GM10266 (cell line): ENCODE measurements at regions not wholly inside any gene's neighbourhood (a gene's known extent, or its start where the extent isn't known, plus 50 kb on each side); places are given as distances from the start of the nearest gene placed in this dataset.
"Not testable (repeated sequence)": the region's sequence is repeated elsewhere in the genome, so short reads cannot be mapped to it uniquely, and the experiment has no call there.

ENCODE experiments used
- DNase-seq: peaks from one replicate; pipeline ENCODE4 v3.0.0; 2012; ENCODE audit errors: extremely low spot score
- CTCF ChIP-seq: IDR thresholded peaks from 2 replicates; pipeline ENCODE4 v1.5.1; 2012; ENCODE audit warnings: mild to moderate bottlenecking, low read depth; ENCODE audit not compliant: control insufficient read depth, insufficient read depth; ENCODE audit errors: missing control alignments

- DNase-seq, result not testable (repeated sequence)
Measured at GRCh38 chr21:9695759-9696158, 825.6 kb upstream of the TPTE start.

GRCh38 chr21:9697751-9698150 is 823.6 kb upstream of the TPTE start:
- not testable (repeated sequence) for DNase-seq

- not testable (repeated sequence) for DNase-seq
Measured at GRCh38 chr21:9705016-9705415, 816.4 kb upstream of the TPTE start.

- not testable (repeated sequence) for DNase-seq
Measured at GRCh38 chr21:9705455-9705854, 815.9 kb upstream of the TPTE start.

- DNase-seq, result not testable (repeated sequence)
Measured at GRCh38 chr21:9724542-9724941, 796.8 kb upstream of the TPTE start.

GRCh38 chr21:9727187-9727586 is 794.2 kb upstream of the TPTE start:
- DNase-seq, result not testable (repeated sequence)

- not testable (repeated sequence) for DNase-seq
Measured at GRCh38 chr21:9728219-9728992, 793.0 kb upstream of the TPTE start.

- no peak for DNase-seq
- no peak for TF ChIP-seq CTCF
Measured at GRCh38 chr21:9730866-9731265, 790.5 kb upstream of the TPTE start.

- DNase-seq, result not testable (repeated sequence)
Measured at GRCh38 chr21:9731317-9731716, 790.1 kb upstream of the TPTE start.

- not testable (repeated sequence) for DNase-seq
Measured at GRCh38 chr21:9732605-9733004, 788.8 kb upstream of the TPTE start.

GRCh38 chr21:9733761-9734558 is 787.4 kb upstream of the TPTE start:
- DNase-seq, result not testable (repeated sequence)

GRCh38 chr21:9735421-9735961 is 785.9 kb upstream of the TPTE start:
- TF ChIP-seq CTCF, result no peak
- DNase-seq, result no peak

GRCh38 chr21:9737301-9737700 is 784.1 kb upstream of the TPTE start:
- DNase-seq, result not testable (repeated sequence)

- not testable (repeated sequence) for DNase-seq
Measured at GRCh38 chr21:9737871-9738515, 783.4 kb upstream of the TPTE start.
